GM12878 (cell line): ENCODE measurements at regions not wholly inside any gene's neighbourhood (a gene's known extent, or its start where the extent isn't known, plus 50 kb on each side); places are given as distances from the start of the nearest gene placed in this dataset.

Experiments used
- ATAC-seq: fragments of 200-7000 bp; cut with Tn5 transposase; 3 replicates; pipeline ENCODE4 v1.9.1; 2020; ENCODE audit warnings: mild to moderate bottlenecking, moderate library complexity
- BruUV-seq: library from RNA; stranded (reverse); fragments of 400-500 nt; replicated peaks from 2 replicates; lab custom pipeline; 2021; lab: Mats Ljungman, UMichigan
- CTCF ChIA-PET: fragments of 300-600 bp; sonication (Branson Sonifier 250); formaldehyde crosslinking; extraction: SDS; loops from one replicate; lab custom pipeline; 2021; ENCODE audit warnings: inconsistent platforms; lab: Yijun Ruan, JAX
- POLR2A ChIA-PET: fragments of 350-600 bp; formaldehyde crosslinking; extraction: SDS; loops from one replicate; lab custom pipeline; 2021; ENCODE audit warnings: inconsistent platforms; lab: Charles Lee
- RAD21 ChIA-PET: fragments of 300-600 bp; sonication (Branson Sonifier 250); formaldehyde crosslinking; loops from one replicate; lab custom pipeline; 2023; ENCODE audit warnings: antibody characterized with exemption; ENCODE audit not compliant: unreplicated experiment; lab: Charles Lee
- SMC1A ChIA-PET: fragments of 300-600 bp; sonication (Branson Sonifier 250); formaldehyde crosslinking; loops from one replicate; lab custom pipeline; 2023; ENCODE audit not compliant: unreplicated experiment, uncharacterized antibody; lab: Charles Lee
- DNase-seq: peaks from one replicate; pipeline ENCODE4 v3.0.0-alpha.2; 2011; ENCODE audit warnings: low read depth, low spot score
- FAIRE-seq: peaks from 3 replicates; lab custom pipeline; 2011; peaks lifted over from hg19 to GRCh38; lab: Jason Lieb, UNC
- H2AFZ ChIP-seq: 2 replicates; pipeline ENCODE4 v1.6.0; 2011; ENCODE audit warnings: low read depth, low read length, control low read depth; ENCODE audit not compliant: control insufficient read depth
- H3K27ac ChIP-seq: 2 replicates; pipeline ENCODE4 v1.5.1; 2011; ENCODE audit warnings: control low read depth; ENCODE audit not compliant: control insufficient read depth, insufficient read depth
- H3K27me3 ChIP-seq, 2 experiments: replicated peaks in 1 of 2; 2 replicates each; pipeline versions ENCODE4 v1.6.0 to v1.6.1; 2011; ENCODE audit warnings: low read length in 1 of 2; ENCODE audit not compliant: control insufficient read depth in 2 of 2, insufficient read depth in 2 of 2
- H3K36me3 ChIP-seq, 2 experiments: 2 replicates each; pipeline ENCODE4 v1.5.1; 2011; ENCODE audit warnings: low read length in 1 of 2; ENCODE audit not compliant: control insufficient read depth in 2 of 2, insufficient read depth in 2 of 2
- H3K4me1 ChIP-seq: 2 replicates; pipeline ENCODE4 v1.6.1; 2011; ENCODE audit warnings: mild to moderate bottlenecking, low read length, moderate library complexity, mixed read lengths; ENCODE audit not compliant: control insufficient read depth, insufficient read depth
- H3K4me2 ChIP-seq: 2 replicates; pipeline ENCODE4 v1.6.0; 2011; ENCODE audit warnings: control low read depth; ENCODE audit not compliant: control insufficient read depth, insufficient read depth
- H3K4me3 ChIP-seq: fragments of 200-600 bp; sonication (generic); 2 replicates; pipeline ENCODE4 v1.5.1; 2016
- H3K79me2 ChIP-seq: 2 replicates; pipeline ENCODE4 v1.6.0; 2011; ENCODE audit warnings: low read length; ENCODE audit not compliant: control insufficient read depth, insufficient read depth
- H3K9ac ChIP-seq: 2 replicates; pipeline ENCODE4 v1.8.0; 2011; ENCODE audit warnings: low read length, control low read depth, mixed read lengths; ENCODE audit not compliant: control insufficient read depth, insufficient read depth
- H3K9me3 ChIP-seq: replicated peaks from 3 replicates; pipeline ENCODE4 v1.5.1; 2011; ENCODE audit warnings: mild to moderate bottlenecking, low read length; ENCODE audit not compliant: control insufficient read depth, insufficient read depth
- H4K20me1 ChIP-seq: 2 replicates; pipeline ENCODE4 v1.6.0; 2011; ENCODE audit not compliant: control insufficient read depth, insufficient read depth
- BHLHE40 ChIP-seq, 2 experiments: fragments of 450-650 bp in 1 of 2; IDR thresholded peaks; 2 replicates each; pipeline ENCODE4 v1.6.1; 2011 to 2017; ENCODE audit warnings: low read depth in 2 of 2, borderline replicate concordance in 1 of 2, improper control_type of control experiment in 1 of 2, low read length in 1 of 2, mild to moderate bottlenecking in 1 of 2
- ELK1 ChIP-seq: IDR thresholded peaks from 2 replicates; pipeline ENCODE4 v1.6.1; 2012; ENCODE audit warnings: low read depth, low read length, improper control_type of control experiment
- EZH2 ChIP-seq: IDR thresholded peaks from 2 replicates; pipeline ENCODE4 v1.6.1; 2012; ENCODE audit warnings: low read depth, mild to moderate bottlenecking, control low read depth, inconsistent platforms, low read length, borderline replicate concordance; ENCODE audit not compliant: control insufficient read depth
- HSF1 ChIP-seq: fragments of 150-350 bp; IDR thresholded peaks from 2 replicates; pipeline ENCODE4 v1.6.1; 2014; ENCODE audit warnings: mild to moderate bottlenecking, low read depth, low read length
- NFYA ChIP-seq: IDR thresholded peaks from 2 replicates; pipeline ENCODE4 v1.6.1; 2011; ENCODE audit warnings: low read depth, mild to moderate bottlenecking, low read length, improper control_type of control experiment, borderline replicate concordance
- NRF1 ChIP-seq: conservative IDR thresholded peaks from 2 replicates; pipeline ENCODE4 v1.6.1; 2011; ENCODE audit warnings: mild to moderate bottlenecking, low read depth, low read length, improper control_type of control experiment
- PBX3 ChIP-seq: IDR thresholded peaks from 2 replicates; pipeline ENCODE4 v1.6.1; 2011; ENCODE audit warnings: mild to moderate bottlenecking, low read depth, low read length, moderate library complexity; ENCODE audit not compliant: insufficient replicate concordance
- POLR2A ChIP-seq: IDR thresholded peaks from 2 replicates; pipeline ENCODE4 v1.6.1; 2011; ENCODE audit warnings: low read depth, mild to moderate bottlenecking, low read length
- PRDM15 ChIP-seq: fragments of 450-650 bp; formaldehyde crosslinking; IDR thresholded peaks from 2 replicates; pipeline ENCODE4 v1.4.0; 2020; ENCODE audit warnings: mild to moderate bottlenecking, moderate library complexity
- SMARCA5 ChIP-seq: fragments of 450-650 bp; IDR thresholded peaks from 2 replicates; pipeline ENCODE4 v1.6.1; 2017; ENCODE audit warnings: mild to moderate bottlenecking
- STAT3 ChIP-seq: IDR thresholded peaks from 2 replicates; pipeline ENCODE4 v1.6.1; 2011; ENCODE audit warnings: low read depth, low read length, improper control_type of control experiment
- SUPT20H ChIP-seq: IDR thresholded peaks from 2 replicates; pipeline ENCODE4 v1.6.1; 2011; ENCODE audit warnings: low read depth, mild to moderate bottlenecking, low read length, moderate library complexity, borderline replicate concordance; ENCODE audit not compliant: control insufficient read depth
- WGBS: methylation state at CpG from one replicate; pipeline ENCODE4 v1.1.6; 2016; ENCODE audit warnings: low lambda C conversion rate; ENCODE audit not compliant: insufficient replicate concordance, insufficient coverage; ENCODE audit errors: missing lambda C conversion rate; 5-methylcytosine and 5-hydroxymethylcytosine counted together
- in situ Hi-C: fragments of 300-500 bp; cut with MboI; formaldehyde crosslinking; loops from 9 replicates; pipeline ENCODE4 v1.14.3; 2018; ENCODE audit warnings: mixed read lengths
- intact Hi-C: fragments of 100-400 bp; cut with micrococcal nuclease; formaldehyde crosslinking; loops from one replicate; pipeline ENCODE4 v1.14.2; 2022; ENCODE audit not compliant: unreplicated experiment

GRCh38 chr6:141851063-141851462, 281.7 kb upstream of the GJE1 start:
- Histone ChIP-seq H3K27me3 (no peaks in the 10 kb centered on the region), H3K79me2 (no peaks in the 10 kb centered on the region), H3K4me2 (no peak overlapping the region), H3K4me3 (no peak overlapping the region), H3K4me1 (no peaks in the 10 kb centered on the region), H3K27ac (no peak overlapping the region), H4K20me1 (no peaks in the 10 kb centered on the region), H2AFZ (no peak overlapping the region), H3K36me3 (no peaks in the 10 kb centered on the region), H3K9me3 (no peaks in the 10 kb centered on the region), H3K9ac (no peak overlapping the region)
- in situ Hi-C loops (no loop called here), intact Hi-C loops (no loop called here)
- POLR2A ChIA-PET, result no interaction called here
- RAD21 ChIA-PET, result no interaction called here
- DNase-seq (no peak), ATAC-seq (no peak), FAIRE-seq (no peak)
- no TSS peak for BruUV-seq
- SMC1A ChIA-PET, result interaction anchor here (0.8 kb wide), 1 partner anchor 8 kb away, joined by 3 read pairs; no protein-coding TSS in a partner anchor
- WGBS, result 0% methylated on average over 3 of the region's 3 CpGs
- CTCF ChIA-PET, result no interaction called here
- TF ChIP-seq EZH2, result no peak
- TF ChIP-seq NFYA, result no peak
- no peak for TF ChIP-seq POLR2A
- TF ChIP-seq SMARCA5, result no peak
- no peak for TF ChIP-seq NRF1
- TF ChIP-seq SUPT20H, result no peak
- no peak for TF ChIP-seq ELK1
- no peak for TF ChIP-seq HSF1
- no peak for TF ChIP-seq BHLHE40 (IDR thresholded peaks at IDR 0.05; ENCODE audit: borderline replicate concordance in 1 of 2, low read depth in 2 of 2, low read length in 1 of 2)
- TF ChIP-seq STAT3, result no peak
- no peak for TF ChIP-seq PBX3
- TF ChIP-seq PRDM15 (CRISPR knock-in tag), result no peak
